B cell (primary cell): ENCODE measurements at regions not wholly inside any gene's neighbourhood (a gene's known extent, or its start where the extent isn't known, plus 50 kb on each side); places are given as distances from the start of the nearest gene placed in this dataset.

Experiments used
- ATAC-seq: fragments of 200-7000 bp; cut with Tn5 transposase; one replicate; pipeline ENCODE4 v1.10.0; 2021; ENCODE audit warnings: low read depth, mild to moderate bottlenecking, moderate number of reproducible peaks, moderate library complexity
- CTCF ChIA-PET: fragments of 350-600 bp; sonication (Branson Sonifier 250); formaldehyde crosslinking; loops from one replicate; lab custom pipeline; 2021; ENCODE audit warnings: antibody characterized with exemption, inconsistent platforms; lab: Charles Lee
- POLR2A ChIA-PET: fragments of 350-600 bp; sonication (Branson Sonifier 250); formaldehyde crosslinking; loops from one replicate; lab custom pipeline; 2021; ENCODE audit warnings: antibody characterized with exemption; lab: Charles Lee
- DNase-seq: peaks from one replicate; pipeline ENCODE4 v3.0.0; 2013
- H2AFZ ChIP-seq: 2 replicates; pipeline ENCODE4 v1.6.1; 2012; ENCODE audit warnings: mild to moderate bottlenecking, low read depth, low read length; ENCODE audit not compliant: insufficient read depth, poor library complexity, severe bottlenecking
- H3K27ac ChIP-seq, 2 donors: 1 replicate in 1 of 2; 2 replicates in 1 of 2; pipeline ENCODE4 v1.5.1; 2012 to 2013; ENCODE audit warnings: low read length in 2 of 2, mild to moderate bottlenecking in 2 of 2, moderate library complexity in 1 of 2
- H3K27me3 ChIP-seq, 4 experiments: fragments of 200-600 bp in 1 of 4; sonication (generic) in 1 of 4; replicated peaks in 1 of 4; 1 replicate in 2 of 4; 2 replicates in 2 of 4; pipeline versions ENCODE4 v1.6.1 to v1.7.0; 2013 to 2016; ENCODE audit warnings: low read length in 3 of 4, mild to moderate bottlenecking in 2 of 4, mixed read lengths in 1 of 4, moderate library complexity in 1 of 4; ENCODE audit not compliant: insufficient read depth in 4 of 4, control insufficient read depth in 3 of 4; ENCODE audit errors: control extremely low read depth in 1 of 4
- H3K36me3 ChIP-seq, 2 experiments: replicated peaks in 1 of 2; 1 replicate in 1 of 2; 2 replicates in 1 of 2; pipeline versions ENCODE4 v1.6.1 to v1.7.1; 2013; ENCODE audit warnings: low read length in 1 of 2; ENCODE audit not compliant: insufficient read depth in 2 of 2, control insufficient read depth in 1 of 2; ENCODE audit errors: control extremely low read depth in 1 of 2, extremely low read depth in 1 of 2
- H3K4me1 ChIP-seq, 2 donors: fragments of 200-600 bp in 1 of 2; sonication (generic) in 1 of 2; 1 replicate in 1 of 2; 2 replicates in 1 of 2; pipeline versions ENCODE4 v1.5.1 to v1.6.1; 2013 to 2017; ENCODE audit warnings: low read length in 2 of 2; ENCODE audit not compliant: control insufficient read depth in 2 of 2, insufficient read depth in 2 of 2
- H3K4me2 ChIP-seq: replicated peaks from 2 replicates; pipeline ENCODE3; 2012; ENCODE audit warnings: mild to moderate bottlenecking, low read depth, low read length; ENCODE audit not compliant: poor library complexity, severe bottlenecking
- H3K4me3 ChIP-seq, 5 experiments: fragments of 200-600 bp in 1 of 5; sonication (generic) in 1 of 5; 1 replicate in 3 of 5; 2 replicates in 2 of 5; pipeline versions ENCODE4 v1.5.1 to v1.7.0; 2011 to 2016; ENCODE audit warnings: low read length in 4 of 5, mild to moderate bottlenecking in 4 of 5, low read depth in 2 of 5, control low read depth in 1 of 5, moderate library complexity in 1 of 5; ENCODE audit not compliant: insufficient read depth in 1 of 5; ENCODE audit errors: control extremely low read depth in 1 of 5, extremely low read depth in 1 of 5
- H3K79me2 ChIP-seq: fragments of 200-600 bp; sonication (generic); one replicate; pipeline ENCODE4 v1.6.0; 2016; ENCODE audit warnings: low read length; ENCODE audit not compliant: control insufficient read depth, insufficient read depth
- H3K9ac ChIP-seq: fragments of 200-600 bp; sonication (generic); 2 replicates; pipeline ENCODE4 v1.6.1; 2017; ENCODE audit warnings: mild to moderate bottlenecking, low read length, moderate library complexity
- H3K9me3 ChIP-seq, 3 donors: one replicate each; pipeline versions ENCODE4 v1.6.1 to v1.7.1; 2013; ENCODE audit warnings: low read length in 2 of 3; ENCODE audit not compliant: control insufficient read depth in 2 of 3, insufficient read depth in 1 of 3; ENCODE audit errors: control extremely low read depth in 1 of 3
- H4K20me1 ChIP-seq: 2 replicates; pipeline ENCODE4 v1.6.0; 2012; ENCODE audit warnings: mild to moderate bottlenecking, low read length; ENCODE audit not compliant: insufficient read depth, control insufficient read depth, poor library complexity, severe bottlenecking
- H3K27ac Mint-ChIP-seq: one replicate; pipeline ENCODE4 v1.8.0; 2021; ENCODE audit warnings: mixed read lengths
- H3K27me3 Mint-ChIP-seq: one replicate; pipeline ENCODE4 v1.8.0; 2021; ENCODE audit warnings: mixed read lengths
- H3K4me1 Mint-ChIP-seq: one replicate; pipeline ENCODE4 v1.8.0; 2021; ENCODE audit warnings: mixed read lengths
- H3K4me3 Mint-ChIP-seq: one replicate; pipeline ENCODE4 v1.8.0; 2021; ENCODE audit warnings: mixed read lengths
- H3K9me3 Mint-ChIP-seq: one replicate; pipeline ENCODE4 v1.8.0; 2022; ENCODE audit warnings: mixed read lengths; ENCODE audit not compliant: insufficient read depth
- EZH2 ChIP-seq: IDR thresholded peaks from 2 replicates; pipeline ENCODE4 v1.6.1; 2012; ENCODE audit warnings: borderline replicate concordance, low read depth, mild to moderate bottlenecking, moderate library complexity, low read length; ENCODE audit not compliant: insufficient read depth, poor library complexity, severe bottlenecking
- WGBS: methylation state at CpG from one replicate; pipeline ENCODE4 v1.1.5; 2013; ENCODE audit warnings: missing lambda C conversion rate; ENCODE audit not compliant: insufficient coverage; 5-methylcytosine and 5-hydroxymethylcytosine counted together
- intact Hi-C: fragments of 100-400 bp; cut with micrococcal nuclease; formaldehyde crosslinking; loops from one replicate; pipeline ENCODE4 v1.10.0; 2022
- TF ChIP-seq, protein P1 (sequence below): fragments of 200-600 bp; IDR thresholded peaks from one replicate; pipeline ENCODE4 v1.8.0; 2022; ENCODE audit warnings: antibody characterized with exemption, mild to moderate bottlenecking

DNA sequence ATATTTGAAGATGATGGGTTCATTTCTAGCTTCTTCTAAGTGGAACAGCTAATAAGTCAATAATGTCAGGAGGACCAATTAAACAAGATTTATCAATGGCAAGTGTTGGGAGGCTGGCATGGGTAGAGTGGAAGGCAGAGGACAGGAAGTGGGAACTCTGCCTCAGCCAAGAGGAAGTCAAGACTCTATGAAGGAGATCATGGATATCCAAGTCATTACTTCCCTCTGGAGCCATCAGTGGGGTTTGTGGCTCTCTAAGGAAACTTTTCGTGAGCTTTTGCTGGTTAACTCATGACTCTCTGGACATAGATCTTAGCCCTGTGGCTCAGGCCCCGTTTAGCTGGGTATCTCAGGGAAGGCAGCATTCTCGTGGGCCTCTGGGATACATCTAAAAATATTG, 410.4 kb upstream of the ID2 start:
- 73% methylated on average over 3 of the region's 3 CpGs for WGBS
- H2AFZ ChIP-seq = no peak overlapping the region
- no peak for TF ChIP-seq EZH2
- TF ChIP-seq, protein P1, sequence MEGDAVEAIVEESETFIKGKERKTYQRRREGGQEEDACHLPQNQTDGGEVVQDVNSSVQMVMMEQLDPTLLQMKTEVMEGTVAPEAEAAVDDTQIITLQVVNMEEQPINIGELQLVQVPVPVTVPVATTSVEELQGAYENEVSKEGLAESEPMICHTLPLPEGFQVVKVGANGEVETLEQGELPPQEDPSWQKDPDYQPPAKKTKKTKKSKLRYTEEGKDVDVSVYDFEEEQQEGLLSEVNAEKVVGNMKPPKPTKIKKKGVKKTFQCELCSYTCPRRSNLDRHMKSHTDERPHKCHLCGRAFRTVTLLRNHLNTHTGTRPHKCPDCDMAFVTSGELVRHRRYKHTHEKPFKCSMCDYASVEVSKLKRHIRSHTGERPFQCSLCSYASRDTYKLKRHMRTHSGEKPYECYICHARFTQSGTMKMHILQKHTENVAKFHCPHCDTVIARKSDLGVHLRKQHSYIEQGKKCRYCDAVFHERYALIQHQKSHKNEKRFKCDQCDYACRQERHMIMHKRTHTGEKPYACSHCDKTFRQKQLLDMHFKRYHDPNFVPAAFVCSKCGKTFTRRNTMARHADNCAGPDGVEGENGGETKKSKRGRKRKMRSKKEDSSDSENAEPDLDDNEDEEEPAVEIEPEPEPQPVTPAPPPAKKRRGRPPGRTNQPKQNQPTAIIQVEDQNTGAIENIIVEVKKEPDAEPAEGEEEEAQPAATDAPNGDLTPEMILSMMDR = no peak
- peaks cover 55% of the 10 kb centered on the region for H3K27me3 Mint-ChIP-seq
- no peaks in the 10 kb centered on the region for H3K36me3 ChIP-seq
- no peaks in the 10 kb centered on the region for H3K4me1 Mint-ChIP-seq
- no peak overlapping the region for H3K4me3 Mint-ChIP-seq
- intact Hi-C loops = no loop called here
- H3K9ac ChIP-seq = no peak overlapping the region
- no peak overlapping the region for H3K4me3 ChIP-seq
- ChIA-PET CTCF (no interaction called here), POLR2A (no interaction called here)
- no peak overlapping the region for H3K27ac Mint-ChIP-seq
- H3K4me2 ChIP-seq = no peak overlapping the region
- DNase-seq = no peak
- no peaks in the 10 kb centered on the region for H3K79me2 ChIP-seq
- H3K9me3 ChIP-seq = peaks cover 0 to 1% (median 0%) of the 10 kb centered on the region in 3 donors
- no peak for ATAC-seq
- H3K4me1 ChIP-seq = no peaks in the 10 kb centered on the region
- no peaks in the 10 kb centered on the region for H4K20me1 ChIP-seq
- H3K27ac ChIP-seq = no peak overlapping the region
- H3K9me3 Mint-ChIP-seq = no peaks in the 10 kb centered on the region
- H3K27me3 ChIP-seq = peaks cover 0 to 10% (median 0%) of the 10 kb centered on the region in 4 experiments

DNA sequence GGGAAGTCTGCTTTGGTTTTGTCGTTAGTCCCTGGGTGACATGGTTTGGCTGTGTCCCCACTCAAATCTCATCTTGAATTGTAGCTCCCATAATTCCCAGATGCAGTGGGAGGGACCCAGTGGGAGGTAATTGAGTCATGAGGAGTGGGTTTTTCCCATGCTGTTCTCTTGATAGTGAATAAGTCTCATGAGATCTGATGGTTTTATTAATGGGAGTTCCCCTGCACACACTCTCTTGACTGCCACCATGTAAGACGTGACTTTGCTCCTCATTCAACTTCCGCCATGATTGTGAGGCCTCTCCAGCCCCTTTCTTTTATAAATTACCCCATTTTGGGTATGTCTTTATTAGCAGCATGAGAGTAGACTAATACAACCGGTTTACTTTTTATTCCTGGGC, 405.8 kb upstream of the ID2 start:
- H4K20me1 ChIP-seq = no peaks in the 10 kb centered on the region
- H3K4me1 ChIP-seq = no peaks in the 10 kb centered on the region
- Mint-ChIP-seq H3K27ac (no peak overlapping the region), H3K4me3 (no peak overlapping the region), H3K4me1 (no peaks in the 10 kb centered on the region), H3K27me3 (peaks cover 59% of the 10 kb centered on the region), H3K9me3 (no peaks in the 10 kb centered on the region)
- POLR2A ChIA-PET = no interaction called here
- no peaks in the 10 kb centered on the region for H3K79me2 ChIP-seq
- TF ChIP-seq EZH2 = no peak
- TF ChIP-seq, protein P1 = no peak
- H2AFZ ChIP-seq = no peak overlapping the region
- H3K9ac ChIP-seq = no peak overlapping the region
- H3K27ac ChIP-seq = no peak overlapping the region
- no CpG with 5 or more reads among the region's 4 CpGs for WGBS
- H3K4me3 ChIP-seq = no peak overlapping the region
- CTCF ChIA-PET = no interaction called here
- intact Hi-C loops = no loop called here
- H3K27me3 ChIP-seq = peaks cover 0 to 18% (median 4%) of the 10 kb centered on the region in 4 experiments
- H3K9me3 ChIP-seq = no peaks in the 10 kb centered on the region
- DNase-seq = no peak
- H3K36me3 ChIP-seq = no peaks in the 10 kb centered on the region
- ATAC-seq = no peak
- no peak overlapping the region for H3K4me2 ChIP-seq
